GM12892 (cell line): ENCODE measurements at regions not wholly inside any gene's neighbourhood (a gene's known extent, or its start where the extent isn't known, plus 50 kb on each side); places are given as distances from the start of the nearest gene placed in this dataset.

Source experiments
- POLR2A ChIP-seq: IDR thresholded peaks from 2 replicates; pipeline ENCODE4 v1.6.1; 2011; ENCODE audit warnings: low read depth, low read length, control low read depth
- POLR2AphosphoS5 ChIP-seq: IDR thresholded peaks from 2 replicates; pipeline ENCODE4 v1.6.1; 2011; ENCODE audit warnings: low read depth, low read length, control low read depth

DNA sequence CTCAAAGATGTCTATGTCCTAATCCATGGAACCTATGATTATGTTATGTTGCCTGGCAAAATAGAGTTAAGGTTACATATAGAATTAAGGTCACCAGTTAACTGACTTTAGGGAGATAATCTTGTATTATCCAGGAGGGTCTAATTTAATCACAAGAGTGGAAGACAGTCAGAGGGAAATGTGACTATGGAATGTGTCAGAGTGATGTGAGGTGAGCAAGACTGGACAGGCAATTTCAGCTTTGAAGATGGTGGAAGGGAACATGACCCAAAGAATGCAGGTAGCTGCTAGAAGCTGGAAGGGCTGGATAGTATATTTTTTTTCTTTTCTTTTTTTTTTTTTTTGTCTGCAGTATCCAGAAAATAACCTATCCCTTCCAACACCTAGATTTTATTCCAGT, 241.7 kb upstream of the NEGR1 start:
- no peak for TF ChIP-seq POLR2AphosphoS5
- no peak for TF ChIP-seq POLR2A
